PC-3 (cell line): ENCODE measurements at regions not wholly inside any gene's neighbourhood (a gene's known extent, or its start where the extent isn't known, plus 50 kb on each side); places are given as distances from the start of the nearest gene placed in this dataset.

Experiments used
- ATAC-seq: fragments of 200-7000 bp; cut with Tn5 transposase; 2 replicates; pipeline ENCODE4 v1.9.1; 2020; ENCODE audit warnings: mild to moderate bottlenecking, moderate library complexity
- BruUV-seq: library from RNA; stranded (reverse); fragments of 400-500 nt; replicated peaks from 2 replicates; lab custom pipeline; 2021; lab: Mats Ljungman, UMichigan
- CTCF ChIA-PET: fragments of 300-600 bp; sonication (Branson Sonifier 250); formaldehyde crosslinking; loops from one replicate; lab custom pipeline; 2022; ENCODE audit warnings: antibody characterized with exemption; lab: Charles Lee
- POLR2A ChIA-PET: fragments of 300-600 bp; sonication (Branson Sonifier 250); formaldehyde crosslinking; loops from one replicate; lab custom pipeline; 2022; ENCODE audit warnings: antibody characterized with exemption; ENCODE audit not compliant: unreplicated experiment; lab: Charles Lee
- DNase-seq: peaks from one replicate; pipeline ENCODE4 v3.0.0-alpha.2; 2015
- H2AFZ ChIP-seq: fragments of 300-600 bp; sonication (generic); 2 replicates; pipeline ENCODE4 v1.6.0; 2016; ENCODE audit warnings: antibody characterized with exemption, low read length
- H3F3A ChIP-seq: fragments of 300-600 bp; sonication (generic); one replicate; pipeline ENCODE4 v1.6.0; 2017; ENCODE audit warnings: antibody characterized with exemption, low read length, control low read depth, mild to moderate bottlenecking; ENCODE audit not compliant: unreplicated experiment
- H3K27ac ChIP-seq: fragments of 300-600 bp; sonication (generic); 2 replicates; pipeline ENCODE4 v1.5.1; 2016; ENCODE audit warnings: mild to moderate bottlenecking, low read length
- H3K27me3 ChIP-seq: fragments of 300-600 bp; sonication (generic); 2 replicates; pipeline ENCODE4 v1.6.1; 2016; ENCODE audit warnings: low read length, mixed read lengths
- H3K36me3 ChIP-seq: fragments of 300-600 bp; sonication (generic); 2 replicates; pipeline ENCODE4 v1.6.1; 2016; ENCODE audit warnings: low read depth, mixed run types, low read length, mixed read lengths
- H3K4me1 ChIP-seq: fragments of 300-600 bp; sonication (generic); 2 replicates; pipeline ENCODE4 v1.5.1; 2016; ENCODE audit warnings: low read length; ENCODE audit not compliant: insufficient read depth
- H3K4me2 ChIP-seq: fragments of 300-600 bp; sonication (generic); 2 replicates; pipeline ENCODE4 v1.6.0; 2016; ENCODE audit warnings: low read length
- H3K4me3 ChIP-seq: fragments of 300-600 bp; sonication (generic); 2 replicates; pipeline ENCODE4 v1.5.1; 2016; ENCODE audit warnings: mild to moderate bottlenecking, low read length, mixed read lengths
- H3K79me2 ChIP-seq: fragments of 300-600 bp; sonication (generic); 2 replicates; pipeline ENCODE4 v1.6.1; 2017; ENCODE audit warnings: low read length, mixed read lengths
- H3K9ac ChIP-seq: fragments of 300-600 bp; sonication (generic); 2 replicates; pipeline ENCODE4 v1.6.0; 2016; ENCODE audit warnings: mild to moderate bottlenecking, low read length
- H3K9me2 ChIP-seq: fragments of 300-600 bp; sonication (generic); replicated peaks from 2 replicates; pipeline ENCODE4 v1.6.1; 2016; ENCODE audit warnings: mixed run types, low read length, mixed read lengths
- H3K9me3 ChIP-seq: fragments of 300-600 bp; sonication (generic); 2 replicates; pipeline ENCODE4 v1.6.1; 2016; ENCODE audit warnings: low read length, mixed read lengths
- H4K20me1 ChIP-seq: fragments of 300-600 bp; sonication (generic); 2 replicates; pipeline ENCODE4 v1.6.1; 2016; ENCODE audit warnings: low read length, mixed read lengths
- CTCF ChIP-seq: fragments of 300-600 bp; sonication (generic); conservative IDR thresholded peaks from 2 replicates; pipeline ENCODE4 v1.5.1; 2017; ENCODE audit warnings: antibody characterized with exemption, low read depth, mild to moderate bottlenecking, low read length
- EZH2 ChIP-seq: fragments of 300-600 bp; sonication (generic); IDR thresholded peaks from one replicate; pipeline ENCODE4 v1.6.1; 2017; ENCODE audit warnings: antibody characterized with exemption, mild to moderate bottlenecking, low read length; ENCODE audit not compliant: unreplicated experiment
- EZH2phosphoT487 ChIP-seq: fragments of 300-600 bp; sonication (generic); IDR thresholded peaks from 2 replicates; pipeline ENCODE4 v1.6.1; 2018; ENCODE audit warnings: mild to moderate bottlenecking, antibody characterized with exemption, low read length, borderline replicate concordance
- intact Hi-C: fragments of 100-400 bp; cut with micrococcal nuclease; formaldehyde crosslinking; loops from 2 replicates; pipeline ENCODE4 v1.9.0; 2023

- ATAC-seq (no peak), DNase-seq (no peak)
- H3K9me2 ChIP-seq, result no peaks in the 10 kb centered on the region
- H2AFZ ChIP-seq, result no peak overlapping the region
- no TSS peak for BruUV-seq
- TF ChIP-seq CTCF (no peak), EZH2 (no peak), EZH2phosphoT487 (no peak)
- H3K4me2 ChIP-seq, result no peak overlapping the region
- H3K79me2 ChIP-seq, result no peaks in the 10 kb centered on the region
- CTCF ChIA-PET, result no interaction called here
- H3K27ac ChIP-seq, result no peak overlapping the region
- H3K4me3 ChIP-seq, result no peak overlapping the region
- H3K36me3 ChIP-seq, result no peaks in the 10 kb centered on the region
- intact Hi-C loops, result no loop called here
- H3K9me3 ChIP-seq, result no peaks in the 10 kb centered on the region
- no peaks in the 10 kb centered on the region for H3F3A ChIP-seq
- H3K9ac ChIP-seq, result no peak overlapping the region
- peaks cover 9% of the 10 kb centered on the region for H3K4me1 ChIP-seq
- peaks cover 45% of the 10 kb centered on the region for H3K27me3 ChIP-seq
- POLR2A ChIA-PET, result no interaction called here
- no peaks in the 10 kb centered on the region for H4K20me1 ChIP-seq
Measured at GRCh38 chr5:37936091-37936490, 96.2 kb upstream of the GDNF start.

- CTCF ChIA-PET, result no interaction called here
- Histone ChIP-seq H3F3A (no peaks in the 10 kb centered on the region), H3K4me1 (no peaks in the 10 kb centered on the region), H4K20me1 (no peaks in the 10 kb centered on the region), H3K79me2 (no peaks in the 10 kb centered on the region), H3K27ac (no peak overlapping the region), H3K4me3 (no peak overlapping the region), H2AFZ (no peak overlapping the region), H3K4me2 (no peak overlapping the region), H3K9me3 (no peaks in the 10 kb centered on the region), H3K9me2 (no peaks in the 10 kb centered on the region), H3K27me3 (peaks cover 60% of the 10 kb centered on the region), H3K36me3 (no peaks in the 10 kb centered on the region), H3K9ac (no peak overlapping the region)
- TF ChIP-seq CTCF (no peak), EZH2phosphoT487 (no peak), EZH2 (no peak)
- DNase-seq, result no peak
- intact Hi-C loops, result no loop called here
- ATAC-seq, result no peak
- POLR2A ChIA-PET, result no interaction called here
- no TSS peak for BruUV-seq
Measured at GRCh38 chr5:37933576-37933975, 93.7 kb upstream of the GDNF start.

GRCh38 chr5:37932450-37932849 is 92.6 kb upstream of the GDNF start:
- Histone ChIP-seq H3K9me2 (no peaks in the 10 kb centered on the region), H3K36me3 (no peaks in the 10 kb centered on the region), H3K4me1 (no peaks in the 10 kb centered on the region), H4K20me1 (no peaks in the 10 kb centered on the region), H3K9me3 (no peaks in the 10 kb centered on the region), H3K27me3 (peaks cover 69% of the 10 kb centered on the region), H2AFZ (no peak overlapping the region), H3K4me3 (no peak overlapping the region), H3F3A (no peaks in the 10 kb centered on the region), H3K79me2 (no peaks in the 10 kb centered on the region), H3K27ac (no peak overlapping the region), H3K9ac (no peak overlapping the region), H3K4me2 (no peak overlapping the region)
- intact Hi-C loops, result no loop called here
- ATAC-seq, result no peak
- no peak for TF ChIP-seq EZH2
- TF ChIP-seq CTCF, result no peak
- TF ChIP-seq EZH2phosphoT487, result no peak
- CTCF ChIA-PET, result no interaction called here
- POLR2A ChIA-PET, result no interaction called here
- BruUV-seq, result no TSS peak
- no peak for DNase-seq
